Neuronal stem cell (in vitro differentiated cells): ENCODE measurements at regions not wholly inside any gene's neighbourhood (a gene's known extent, or its start where the extent isn't known, plus 50 kb on each side); places are given as distances from the start of the nearest gene placed in this dataset.

Experiments used
- DNase-seq: peaks from one replicate; pipeline ENCODE4 v3.0.0-alpha.2; 2013; ENCODE audit warnings: low spot score
- H2AFZ ChIP-seq: one replicate; pipeline ENCODE4 v1.6.1; 2013; ENCODE audit warnings: mild to moderate bottlenecking, low read length, inconsistent platforms
- H2AK5ac ChIP-seq: 2 replicates; pipeline ENCODE4 v1.6.1; 2013; ENCODE audit warnings: low read depth, mild to moderate bottlenecking, inconsistent platforms, low read length, moderate library complexity, mixed read lengths
- H2BK120ac ChIP-seq: 2 replicates; pipeline ENCODE4 v1.6.1; 2013; ENCODE audit warnings: low read depth, mild to moderate bottlenecking, inconsistent platforms, low read length, moderate library complexity, mixed read lengths
- H2BK12ac ChIP-seq: one replicate; pipeline ENCODE4 v1.6.1; 2013; ENCODE audit warnings: low read length, inconsistent platforms
- H2BK15ac ChIP-seq: 2 replicates; pipeline ENCODE4 v1.6.1; 2013; ENCODE audit warnings: mild to moderate bottlenecking, low read length, inconsistent platforms, mixed read lengths
- H2BK5ac ChIP-seq: one replicate; pipeline ENCODE4 v1.6.1; 2013; ENCODE audit warnings: inconsistent platforms, mild to moderate bottlenecking, low read length, moderate library complexity
- H3K14ac ChIP-seq: one replicate; pipeline ENCODE4 v1.6.1; 2013; ENCODE audit warnings: low read length, inconsistent platforms
- H3K18ac ChIP-seq: 2 replicates; pipeline ENCODE4 v1.6.1; 2013; ENCODE audit warnings: low read length, inconsistent platforms
- H3K23ac ChIP-seq: 2 replicates; pipeline ENCODE4 v1.6.1; 2013; ENCODE audit warnings: low read depth, mild to moderate bottlenecking, mixed read lengths, low read length, inconsistent platforms; ENCODE audit not compliant: poor library complexity
- H3K27ac ChIP-seq: replicated peaks from 3 replicates; pipeline ENCODE4 v1.5.1; 2013; ENCODE audit warnings: low read length, inconsistent platforms
- H3K27me3 ChIP-seq, 3 experiments: 2 replicates each; pipeline ENCODE4 v1.6.1; 2013; ENCODE audit warnings: low read length in 3 of 3, mild to moderate bottlenecking in 2 of 3, inconsistent platforms in 1 of 3, low read depth in 1 of 3, mixed read lengths in 1 of 3, moderate library complexity in 1 of 3; ENCODE audit not compliant: control insufficient read depth in 3 of 3, insufficient read depth in 3 of 3
- H3K36me3 ChIP-seq, 2 donors: replicated peaks in 1 of 2; 2 replicates each; pipeline ENCODE4 v1.6.1; 2013; ENCODE audit warnings: low read length in 2 of 2; ENCODE audit not compliant: control insufficient read depth in 2 of 2, insufficient read depth in 2 of 2
- H3K4ac ChIP-seq: 2 replicates; pipeline ENCODE4 v1.6.1; 2013; ENCODE audit warnings: inconsistent platforms, mild to moderate bottlenecking, low read length, moderate library complexity
- H3K4me1 ChIP-seq, 2 donors: 1 replicate in 1 of 2; 2 replicates in 1 of 2; pipeline ENCODE4 v1.6.1; 2013; ENCODE audit warnings: low read length in 2 of 2, low read depth in 1 of 2; ENCODE audit not compliant: control insufficient read depth in 2 of 2, insufficient read depth in 1 of 2
- H3K4me2 ChIP-seq: one replicate; pipeline ENCODE4 v1.6.1; 2013; ENCODE audit warnings: mild to moderate bottlenecking, low read length, inconsistent platforms; ENCODE audit not compliant: insufficient read depth, poor library complexity, severe bottlenecking
- H3K4me3 ChIP-seq, 2 donors: 2 replicates each; pipeline ENCODE4 v1.5.1; 2013; ENCODE audit warnings: low read length in 2 of 2, mild to moderate bottlenecking in 2 of 2, inconsistent platforms in 1 of 2, moderate library complexity in 1 of 2
- H3K79me1 ChIP-seq: one replicate; pipeline ENCODE4 v1.6.1; 2013; ENCODE audit warnings: low read depth, mild to moderate bottlenecking, inconsistent platforms, low read length, moderate library complexity
- H3K9ac ChIP-seq: one replicate; pipeline ENCODE4 v1.6.1; 2013; ENCODE audit warnings: mild to moderate bottlenecking, low read depth, low read length, inconsistent platforms; ENCODE audit not compliant: poor library complexity
- H3K9me3 ChIP-seq, 2 donors: replicated peaks in 1 of 2; 2 replicates each; pipeline versions ENCODE3 to v1.6.1; 2013; ENCODE audit warnings: low read length in 2 of 2, mild to moderate bottlenecking in 2 of 2, inconsistent platforms in 1 of 2, low read depth in 1 of 2, mixed read lengths in 1 of 2, moderate library complexity in 1 of 2; ENCODE audit not compliant: control insufficient read depth in 2 of 2, insufficient read depth in 1 of 2
- H4K8ac ChIP-seq: one replicate; pipeline ENCODE4 v1.6.1; 2013; ENCODE audit warnings: low read depth, mild to moderate bottlenecking, inconsistent platforms, low read length, moderate library complexity
- H4K91ac ChIP-seq: one replicate; pipeline ENCODE4 v1.6.1; 2013; ENCODE audit warnings: low read length, low read depth, mild to moderate bottlenecking, inconsistent platforms; ENCODE audit not compliant: poor library complexity
- WGBS, 2 donors: extraction: QIAGEN DNeasy Blood & Tissue Kit; methylation state at CpG; one replicate each; pipeline ENCODE4 v1.1.7; 2013; ENCODE audit warnings: missing lambda C conversion rate in 2 of 2, mixed read lengths in 1 of 2; ENCODE audit not compliant: insufficient read length in 2 of 2, insufficient replicate concordance in 1 of 2; ENCODE audit errors: extremely low coverage in 2 of 2; 5-methylcytosine and 5-hydroxymethylcytosine counted together

DNA sequence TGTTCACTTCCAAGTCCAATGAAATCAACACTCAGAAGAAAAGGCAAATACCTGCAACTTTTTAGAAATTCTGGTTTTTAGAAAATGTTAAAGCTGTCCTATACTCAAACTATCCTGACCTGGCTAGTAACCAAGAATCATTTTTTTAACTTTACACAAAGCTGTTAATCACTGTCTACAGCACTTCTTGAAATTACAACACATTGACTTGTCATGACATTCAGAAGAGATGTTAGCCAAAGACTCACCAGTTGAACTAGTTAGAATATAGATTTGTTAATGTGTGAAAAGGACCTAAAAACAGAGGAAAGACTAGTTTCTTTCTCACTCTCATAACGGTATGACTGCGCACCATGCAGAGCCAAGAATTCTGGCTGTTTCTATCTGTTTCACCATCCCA is 98.8 kb downstream of the COX18 start:
- Histone ChIP-seq H2AK5ac (no peak overlapping the region), H3K4me3 (no peak overlapping the region), H2BK5ac (no peak overlapping the region), H3K4me1 (peaks cover 3 to 4% of the 10 kb centered on the region in 2 donors), H3K27me3 (no peaks in the 10 kb centered on the region), H3K18ac (no peak overlapping the region), H3K27ac (no peak overlapping the region), H3K4me2 (no peak overlapping the region), H3K23ac (no peak overlapping the region), H3K9me3 (no peaks in the 10 kb centered on the region), H4K91ac (no peak overlapping the region), H2AFZ (no peak overlapping the region), H3K9ac (no peak overlapping the region), H2BK15ac (no peak overlapping the region), H4K8ac (no peak overlapping the region), H2BK12ac (no peak overlapping the region), H3K4ac (no peak overlapping the region), H3K14ac (no peak overlapping the region), H3K79me1 (no peaks in the 10 kb centered on the region), H3K36me3 (no peaks in the 10 kb centered on the region), H2BK120ac (no peak overlapping the region)
- DNase-seq, result no peak
- no CpG with 5 or more reads among the region's 2 CpGs for WGBS, 2 donors

DNA sequence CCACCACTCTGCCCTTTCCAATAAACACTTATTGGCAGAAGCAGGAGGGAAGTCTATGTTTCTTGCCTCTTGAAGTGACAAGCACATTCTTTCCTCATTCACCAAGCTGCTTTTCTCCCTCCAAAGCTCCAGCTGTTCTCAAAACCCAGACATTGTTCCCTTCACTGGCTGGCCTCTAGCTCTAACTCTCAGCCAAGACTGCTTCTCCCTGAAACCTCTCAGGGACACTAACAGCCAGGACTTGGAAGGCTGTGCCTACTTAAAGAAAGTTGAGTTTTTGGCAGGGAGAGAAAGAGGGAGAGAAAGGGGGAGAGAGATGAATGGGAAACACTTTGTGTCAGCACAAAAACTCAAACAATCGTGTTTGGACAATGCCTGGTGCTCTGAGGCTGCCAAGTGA is 99.5 kb downstream of the COX18 start:
- no CpG with 5 or more reads among the region's 1 CpG for WGBS, 2 donors
- H3K36me3 ChIP-seq, result no peaks in the 10 kb centered on the region
- no peak overlapping the region for H3K14ac ChIP-seq
- H3K4me1 ChIP-seq, result peaks cover 3 to 4% of the 10 kb centered on the region in 2 donors
- H2AFZ ChIP-seq, result peak overlapping the region; percentile 40
- no peak overlapping the region for H3K4me2 ChIP-seq
- H3K27ac ChIP-seq, result peak overlapping the region; percentile 18
- DNase-seq, result peak; percentile 40
- H2BK12ac ChIP-seq, result no peak overlapping the region
- no peak overlapping the region for H4K8ac ChIP-seq
- no peak overlapping the region for H3K4me3 ChIP-seq
- no peaks in the 10 kb centered on the region for H3K27me3 ChIP-seq
- no peaks in the 10 kb centered on the region for H3K9me3 ChIP-seq
- no peak overlapping the region for H2BK15ac ChIP-seq
- no peak overlapping the region for H3K4ac ChIP-seq
- no peaks in the 10 kb centered on the region for H3K79me1 ChIP-seq
- H4K91ac ChIP-seq, result no peak overlapping the region
- H3K18ac ChIP-seq, result no peak overlapping the region
- H3K9ac ChIP-seq, result no peak overlapping the region
- no peak overlapping the region for H2AK5ac ChIP-seq
- no peak overlapping the region for H3K23ac ChIP-seq
- H2BK120ac ChIP-seq, result no peak overlapping the region
- H2BK5ac ChIP-seq, result no peak overlapping the region

DNA sequence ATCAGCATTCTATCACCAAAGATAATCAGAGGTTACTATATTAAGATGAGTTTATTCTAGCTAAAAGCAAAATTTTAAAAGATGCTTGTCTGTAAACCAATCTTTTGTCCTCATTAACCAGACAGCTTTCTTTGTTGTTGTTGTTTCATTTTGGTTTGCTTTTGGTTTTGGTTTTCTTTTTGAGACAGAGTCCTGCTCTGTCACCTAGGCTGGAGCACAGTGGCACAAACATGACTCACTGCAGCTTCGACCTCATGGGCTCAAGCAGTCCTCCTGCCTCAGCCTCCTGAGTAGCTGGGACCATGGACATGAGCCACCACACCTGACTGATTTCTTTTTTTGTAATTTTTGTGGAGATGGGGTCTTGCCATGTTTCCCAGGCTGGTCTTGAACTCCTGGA is 102.9 kb downstream of the COX18 start:
- no peaks in the 10 kb centered on the region for H3K36me3 ChIP-seq
- H3K4me3 ChIP-seq, result peak overlapping the region in 1 of 2 donors; percentile 64
- no peaks in the 10 kb centered on the region for H3K9me3 ChIP-seq
- H3K4me2 ChIP-seq, result no peak overlapping the region
- no peak for DNase-seq
- no peak overlapping the region for H2AK5ac ChIP-seq
- no peak overlapping the region for H3K18ac ChIP-seq
- no peak overlapping the region for H3K9ac ChIP-seq
- H4K8ac ChIP-seq, result no peak overlapping the region
- no peak overlapping the region for H2BK120ac ChIP-seq
- H3K4ac ChIP-seq, result no peak overlapping the region
- H3K27me3 ChIP-seq, result no peaks in the 10 kb centered on the region
- no peak overlapping the region for H3K23ac ChIP-seq
- H4K91ac ChIP-seq, result no peak overlapping the region
- no peak overlapping the region for H3K27ac ChIP-seq
- no peak overlapping the region for H2BK12ac ChIP-seq
- no peaks in the 10 kb centered on the region for H3K79me1 ChIP-seq
- H3K14ac ChIP-seq, result no peak overlapping the region
- WGBS, 2 donors, result no CpG with 5 or more reads among the region's 1 CpG
- H2AFZ ChIP-seq, result no peak overlapping the region
- H2BK15ac ChIP-seq, result no peak overlapping the region
- peaks cover 0 to 3% of the 10 kb centered on the region in 2 donors for H3K4me1 ChIP-seq
- no peak overlapping the region for H2BK5ac ChIP-seq

DNA sequence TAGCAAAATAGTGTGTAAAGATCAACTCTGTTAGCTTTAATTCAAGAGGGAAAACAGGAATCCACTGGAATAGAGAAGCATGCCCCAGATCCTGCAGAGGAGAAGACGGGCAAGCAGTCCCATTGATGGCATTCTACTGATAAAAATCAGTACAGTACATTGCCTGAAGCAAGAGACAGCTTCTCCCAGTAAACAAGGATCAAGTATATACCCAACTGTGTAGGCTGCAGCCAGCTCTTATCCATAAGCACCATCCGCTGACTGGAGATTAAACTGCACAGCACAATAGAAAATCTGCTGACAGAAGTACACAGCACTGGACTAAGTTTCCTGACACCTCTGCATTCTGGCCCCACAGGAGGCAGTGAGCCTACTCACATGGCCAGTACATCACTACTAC is 110.1 kb downstream of the COX18 start:
- Histone ChIP-seq H2BK12ac (no peak overlapping the region), H3K79me1 (no peaks in the 10 kb centered on the region), H3K4me1 (no peaks in the 10 kb centered on the region), H3K4me3 (no peak overlapping the region), H3K4me2 (no peak overlapping the region), H3K27me3 (no peaks in the 10 kb centered on the region), H2AK5ac (no peak overlapping the region), H2BK5ac (no peak overlapping the region), H3K9me3 (no peaks in the 10 kb centered on the region), H3K14ac (no peak overlapping the region), H2BK120ac (no peak overlapping the region), H3K9ac (no peak overlapping the region), H4K91ac (no peak overlapping the region), H2AFZ (no peak overlapping the region), H3K36me3 (no peaks in the 10 kb centered on the region), H4K8ac (no peak overlapping the region), H3K18ac (no peak overlapping the region), H3K4ac (no peak overlapping the region), H3K27ac (no peak overlapping the region), H2BK15ac (no peak overlapping the region), H3K23ac (no peak overlapping the region)
- no peak for DNase-seq
- WGBS, 2 donors, result no CpG with 5 or more reads among the region's 2 CpGs
